Glomerular endothelial cell (primary cell): ENCODE measurements at regions not wholly inside any gene's neighbourhood (a gene's known extent, or its start where the extent isn't known, plus 50 kb on each side); places are given as distances from the start of the nearest gene placed in this dataset.

ENCODE experiments used
- DNase-seq: peaks from one replicate; pipeline ENCODE4 v3.0.0-alpha.2; 2011; ENCODE audit warnings: low read depth, low spot score; ENCODE audit errors: extremely low read depth

DNA sequence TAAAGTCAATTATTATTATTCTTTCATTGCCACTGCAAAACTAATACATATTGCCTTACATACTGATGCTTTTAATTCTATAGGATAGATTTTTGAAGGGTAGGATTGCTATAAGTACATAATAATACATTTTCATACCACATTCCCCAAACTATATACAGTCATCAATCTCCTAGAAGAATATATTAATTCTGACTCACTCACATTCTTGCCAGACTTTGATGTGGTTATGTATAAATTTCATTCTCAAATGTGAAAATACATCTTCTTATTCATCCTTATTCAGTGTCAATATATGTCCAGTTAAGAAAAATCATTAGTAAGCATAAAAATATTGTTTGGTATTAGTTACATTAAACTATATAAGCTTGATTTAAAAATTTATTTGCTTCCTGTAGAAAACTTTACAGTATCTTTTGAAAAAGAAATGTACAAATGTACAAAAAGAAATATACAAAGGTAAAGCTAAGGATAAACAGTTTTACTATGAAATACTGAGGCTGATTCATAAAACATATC lies 458.8 kb upstream of the CNTN5 start:
- DNase-seq, result no peak

DNA sequence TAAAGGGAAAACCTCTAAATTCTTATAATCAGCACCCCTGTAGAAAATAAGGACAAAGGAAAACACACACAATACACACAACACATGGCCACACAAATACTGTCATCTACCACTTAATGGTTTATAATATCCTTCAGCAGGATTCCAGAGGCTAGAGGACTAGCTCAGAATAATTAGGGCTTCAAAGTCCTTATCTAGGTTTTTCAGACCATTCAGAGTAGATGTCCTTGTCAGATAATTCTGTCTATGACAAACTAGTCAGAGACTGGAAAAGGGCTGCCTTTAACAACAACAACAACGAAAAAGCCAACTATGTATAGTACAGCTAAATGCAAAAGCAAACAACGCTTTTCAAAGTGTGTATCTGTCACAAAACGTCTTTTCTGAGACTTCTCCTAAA lies 456.5 kb upstream of the CNTN5 start:
- DNase-seq, result no peak

DNA sequence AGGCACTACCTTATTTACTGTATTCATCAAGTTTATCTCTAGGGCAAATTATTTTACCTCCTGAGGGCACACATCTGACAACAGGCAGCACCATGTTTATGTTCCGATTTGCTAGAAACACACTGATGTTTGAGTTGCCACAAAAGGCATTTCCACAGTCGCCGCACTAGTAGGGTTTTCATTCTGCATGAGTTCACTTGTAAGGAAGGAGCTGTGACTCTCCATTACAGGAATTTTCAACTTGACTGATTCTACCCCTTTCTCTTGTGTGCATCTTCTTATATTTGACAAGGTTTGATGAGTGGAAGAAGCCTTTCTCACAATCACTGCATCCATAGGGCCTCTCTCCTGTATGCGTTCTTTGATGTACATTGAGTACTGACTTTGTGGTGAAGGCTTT lies 455.9 kb upstream of the CNTN5 start:
- DNase-seq, result no peak

DNA sequence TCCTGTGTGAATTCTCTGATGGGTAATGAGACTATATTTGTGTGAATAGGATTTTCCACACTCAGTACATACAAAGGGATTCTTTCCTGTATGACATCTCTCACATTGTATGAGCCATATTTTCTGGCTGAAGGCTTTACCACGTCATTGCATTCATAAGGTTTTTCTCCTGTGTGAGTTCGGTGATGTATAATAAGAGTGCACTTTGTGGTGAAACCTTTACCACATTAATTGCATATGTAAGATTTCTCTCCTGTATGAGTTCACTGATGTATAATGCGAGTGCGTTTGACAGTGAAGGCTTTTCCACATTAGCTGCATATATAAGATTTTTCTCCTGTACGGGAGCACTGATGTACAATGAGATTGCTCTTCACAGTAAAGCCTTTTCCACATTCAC lies 455.4 kb upstream of the CNTN5 start:
- DNase-seq, result no peak

DNA sequence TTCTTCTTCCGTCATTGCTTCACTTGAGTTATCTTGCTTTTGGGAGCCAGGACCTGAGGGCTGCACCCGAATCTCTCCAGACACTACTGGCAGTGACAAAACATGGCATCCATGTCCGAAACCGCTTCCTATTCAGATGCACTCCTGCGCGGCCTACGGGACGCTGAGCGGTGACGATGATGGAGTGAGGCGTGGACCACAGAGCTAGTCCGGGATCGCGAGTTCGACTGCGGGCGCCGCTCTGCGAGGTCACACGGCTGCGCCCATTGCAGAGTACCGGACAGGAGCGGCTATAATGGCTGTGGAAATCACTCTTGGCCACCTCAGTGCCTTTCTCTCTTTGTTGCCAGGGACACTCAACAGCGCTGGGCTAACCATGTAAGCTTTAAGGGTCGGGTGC lies 453.8 kb upstream of the CNTN5 start:
- no peak for DNase-seq

DNA sequence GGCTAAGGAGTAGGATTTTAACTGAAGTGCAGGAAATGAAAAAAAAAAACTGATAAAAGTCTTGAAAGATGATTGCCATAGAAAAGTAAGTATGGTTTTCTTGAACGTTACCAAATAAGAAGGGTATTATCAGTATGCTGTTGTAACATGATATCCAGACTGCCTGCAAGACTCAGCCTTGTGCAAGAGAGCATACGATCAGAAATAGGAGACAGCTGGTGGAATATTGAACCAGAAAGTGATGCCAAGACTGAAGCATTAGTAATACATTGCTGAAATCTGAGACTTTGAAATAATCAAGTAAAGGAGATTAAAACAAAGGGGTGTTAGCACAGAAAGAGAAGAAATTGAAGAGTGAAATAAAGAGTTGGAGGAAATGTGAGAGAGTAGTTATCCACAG lies 452.7 kb upstream of the CNTN5 start:
- no peak for DNase-seq

DNA sequence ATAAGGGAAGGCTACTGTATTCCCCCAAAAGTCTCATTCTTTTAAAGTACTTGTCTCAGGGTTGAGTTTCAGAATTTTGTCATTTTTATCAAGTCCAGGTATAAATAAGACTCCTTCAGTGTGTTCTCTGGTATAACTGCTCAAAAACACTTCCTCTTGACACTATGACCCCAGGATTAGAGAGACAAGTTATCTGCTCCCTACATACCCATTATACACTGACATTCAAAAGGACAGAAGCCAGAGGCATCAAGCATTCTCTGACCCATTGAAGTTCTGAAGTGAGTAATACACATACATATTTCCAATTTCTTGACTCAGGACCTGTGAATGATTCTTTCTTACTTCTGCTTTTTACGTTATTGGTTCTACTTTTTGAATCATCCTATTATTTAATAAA lies 447.8 kb upstream of the CNTN5 start:
- DNase-seq, result no peak

DNA sequence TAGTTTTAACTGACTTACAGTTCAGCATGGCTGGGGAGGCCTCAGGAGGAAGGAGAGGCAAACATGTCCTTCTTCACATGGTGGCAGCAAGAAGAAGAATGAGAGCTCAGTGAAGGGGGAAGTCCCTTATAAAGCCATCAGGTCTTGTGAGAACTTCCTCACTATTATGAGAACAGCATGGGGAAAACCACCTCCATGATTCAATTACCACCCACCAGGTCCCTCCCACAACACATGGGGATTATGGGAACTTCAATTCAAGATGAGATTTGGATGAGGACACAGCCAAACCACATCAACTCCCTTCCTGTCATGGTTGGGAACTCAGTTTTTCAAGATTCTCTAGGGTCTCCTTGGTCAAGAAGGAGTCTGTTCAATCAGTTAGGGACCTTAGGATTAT lies 432.9 kb upstream of the CNTN5 start:
- no peak for DNase-seq

DNA sequence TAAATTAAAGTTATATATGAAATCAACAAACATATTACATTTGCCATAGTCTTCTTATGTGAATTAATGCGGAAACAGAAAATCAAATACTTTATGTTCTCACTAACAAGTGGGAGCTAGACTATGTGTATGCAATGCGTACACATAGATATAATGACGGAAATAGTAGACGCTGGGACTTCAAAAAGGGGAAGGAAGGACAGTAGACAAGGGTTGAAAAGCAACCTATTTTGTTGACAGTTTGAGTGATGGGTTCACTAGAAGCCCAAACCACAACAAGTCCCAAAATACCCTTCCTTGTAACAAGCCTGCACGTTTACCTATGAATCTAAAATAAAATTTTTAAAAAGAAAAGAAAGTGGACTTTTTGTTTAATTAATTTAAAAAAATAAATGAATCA lies 430.8 kb upstream of the CNTN5 start:
- no peak for DNase-seq

DNA sequence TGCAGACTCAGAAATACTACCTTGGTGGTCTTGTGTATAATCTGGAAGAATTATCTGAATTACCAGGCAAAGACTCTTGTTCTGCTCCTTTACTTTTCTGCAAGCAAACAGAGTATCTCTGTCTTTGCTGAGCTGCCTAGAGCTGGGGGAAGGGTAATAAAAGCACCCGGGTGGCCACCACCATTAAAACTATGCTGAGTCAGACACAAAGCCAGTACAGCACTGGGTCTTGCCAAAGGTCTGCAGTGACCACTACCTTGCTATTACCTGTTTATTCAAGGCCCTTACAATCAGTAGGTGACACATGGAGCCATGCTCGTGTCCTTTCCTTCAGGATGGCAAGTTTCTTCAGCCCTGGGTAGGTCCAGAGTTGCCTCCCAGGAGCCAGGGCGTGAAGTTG lies 420.6 kb upstream of the CNTN5 start:
- no peak for DNase-seq

DNA sequence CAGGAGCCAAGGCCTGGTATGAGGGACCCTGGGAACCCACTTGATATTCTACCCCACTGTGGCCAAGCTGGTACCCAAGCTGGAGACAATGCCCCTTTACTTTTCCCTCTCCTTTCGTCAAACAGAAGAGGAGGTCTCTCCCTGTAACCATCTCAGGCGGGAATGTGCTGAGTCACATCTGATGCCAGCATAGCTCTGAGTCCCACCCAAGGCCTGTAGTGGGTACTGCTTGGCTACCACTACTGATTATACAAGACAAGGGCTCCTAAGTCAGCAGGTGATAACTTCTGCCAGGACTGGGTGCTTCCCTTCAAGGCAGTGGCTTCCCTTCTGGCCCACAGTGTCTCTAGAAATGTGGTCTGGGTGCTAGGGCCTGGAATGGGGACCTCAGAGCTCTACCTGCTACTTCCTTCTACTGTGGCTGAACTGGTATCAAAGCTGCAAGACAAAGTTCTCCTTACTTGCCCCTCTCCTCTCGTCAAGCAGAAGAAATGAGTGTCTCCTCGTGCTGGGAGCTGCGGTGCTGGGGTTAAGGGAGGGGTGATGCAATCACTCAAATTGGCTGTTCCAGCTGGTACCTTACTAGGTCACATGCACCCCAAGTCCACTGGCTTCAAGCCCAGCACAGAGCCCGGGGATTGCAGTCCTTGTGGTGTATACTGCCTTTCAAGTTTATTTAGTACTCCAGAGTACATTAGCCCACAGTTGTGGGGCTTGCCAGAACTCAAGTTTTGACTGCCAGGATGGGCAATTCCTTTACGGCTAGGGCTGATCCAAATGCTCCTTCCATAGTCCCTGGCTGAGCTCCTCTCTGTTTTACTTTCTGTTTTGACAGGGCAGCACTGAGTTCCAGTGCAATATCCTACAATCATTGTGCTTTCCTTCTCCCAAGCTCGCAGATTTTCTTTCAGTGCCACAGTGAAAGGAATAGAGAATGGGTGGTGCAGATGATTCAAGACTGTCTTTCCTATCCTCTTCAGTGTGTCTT lies 419.7 kb upstream of the CNTN5 start:
- no peak for DNase-seq

DNA sequence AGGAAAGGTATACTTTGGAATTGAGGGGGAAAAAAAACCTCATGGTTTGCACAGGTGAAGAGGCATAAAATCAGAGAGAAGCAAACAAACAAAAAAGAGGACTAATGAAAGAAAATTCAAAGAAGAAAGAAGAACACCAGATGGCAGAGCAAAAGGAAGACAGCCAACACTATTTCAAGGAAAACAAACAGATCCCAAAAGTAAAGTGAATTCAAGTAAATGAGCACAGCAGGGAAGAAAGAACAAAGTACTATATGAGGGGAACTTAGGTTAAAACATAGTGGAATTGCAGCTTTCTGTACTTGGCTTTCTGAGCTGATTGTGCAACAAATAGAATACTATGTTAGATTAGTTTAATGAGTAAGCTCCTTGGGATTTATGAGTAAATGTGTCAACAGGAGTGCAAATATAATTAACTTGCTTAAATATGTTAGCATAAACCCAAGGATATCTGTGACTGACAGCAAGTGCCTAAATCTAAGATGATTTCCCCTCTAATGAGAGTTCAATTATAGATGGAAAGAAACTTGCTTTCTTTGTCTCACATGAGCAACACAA lies 404.6 kb upstream of the CNTN5 start:
- DNase-seq, result no peak

DNA sequence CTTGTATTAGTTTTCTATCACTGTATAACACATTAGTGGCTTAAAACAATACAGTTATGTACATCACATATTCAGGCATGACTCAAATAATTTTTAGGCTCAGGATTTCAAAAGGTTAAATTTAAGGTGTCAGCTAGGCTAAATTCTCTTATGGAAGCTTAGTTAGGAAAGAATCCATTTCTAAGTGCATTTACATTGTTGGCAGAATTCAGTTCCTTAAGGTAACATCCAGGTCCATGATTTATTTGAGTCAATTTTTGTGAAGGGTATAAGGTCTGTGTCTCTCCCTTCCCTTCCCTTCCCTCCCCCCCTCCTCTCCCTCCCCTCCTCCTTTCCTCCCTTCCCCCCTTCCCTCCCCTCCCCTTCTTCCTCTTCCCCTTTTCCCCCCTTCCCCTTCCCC lies 399.0 kb upstream of the CNTN5 start:
- DNase-seq, result no peak

DNA sequence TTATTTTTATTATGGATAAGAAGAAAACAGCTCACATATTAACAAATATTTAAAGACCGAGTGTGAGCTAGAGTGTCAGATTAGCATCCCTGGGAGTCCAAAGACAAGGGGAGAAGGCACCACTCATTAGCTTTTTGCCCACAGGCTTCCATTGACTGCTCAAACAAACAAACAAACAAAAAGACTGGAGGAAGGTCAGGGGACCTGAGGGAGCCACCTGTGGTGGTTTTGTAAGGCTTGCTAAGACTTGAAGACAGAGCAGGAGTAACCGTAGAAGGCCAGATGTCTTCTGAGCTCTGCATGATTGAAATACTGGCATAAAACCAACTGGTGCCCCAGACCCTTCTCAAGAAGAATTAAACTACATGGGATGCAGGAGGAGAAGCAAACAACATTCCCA lies 395.2 kb upstream of the CNTN5 start:
- no peak for DNase-seq

DNA sequence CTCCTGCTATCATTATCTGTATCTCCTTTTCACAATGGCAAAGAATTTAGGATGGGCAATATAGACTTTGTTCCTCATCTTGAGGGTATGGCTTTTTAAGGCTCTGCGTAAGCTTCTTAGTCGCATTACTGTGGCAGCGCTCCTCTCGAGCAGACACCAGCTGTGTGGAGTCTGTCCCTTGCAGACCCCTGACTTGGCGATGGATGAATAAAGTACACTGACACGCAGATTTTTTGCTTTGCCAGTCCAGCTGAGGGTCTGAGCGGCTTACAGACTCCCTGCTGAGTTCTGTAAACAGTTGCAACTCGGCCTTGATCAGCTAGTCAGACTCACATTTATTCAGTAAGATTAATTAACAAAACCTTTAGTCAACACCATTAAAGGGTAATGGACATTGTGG lies 390.0 kb upstream of the CNTN5 start:
- no peak for DNase-seq

DNA sequence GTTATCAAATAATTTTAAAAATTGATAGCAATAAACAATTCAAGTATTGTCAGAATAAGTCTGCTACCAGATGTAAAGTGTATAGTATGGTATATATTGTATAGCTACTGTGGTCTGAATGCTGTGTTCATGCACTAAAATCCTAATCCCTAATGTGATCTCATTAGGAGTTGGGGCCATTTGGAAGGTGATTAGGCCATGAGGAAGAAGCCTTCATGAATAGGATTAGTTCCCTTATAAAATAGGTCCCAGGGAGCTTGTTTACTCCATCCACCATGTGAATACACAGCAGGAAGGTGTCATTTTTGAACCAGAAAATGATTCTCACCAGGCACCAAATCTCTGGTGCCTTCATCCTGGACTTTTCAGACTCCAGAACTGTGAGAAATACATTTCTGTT lies 363.0 kb upstream of the CNTN5 start:
- no peak for DNase-seq

DNA sequence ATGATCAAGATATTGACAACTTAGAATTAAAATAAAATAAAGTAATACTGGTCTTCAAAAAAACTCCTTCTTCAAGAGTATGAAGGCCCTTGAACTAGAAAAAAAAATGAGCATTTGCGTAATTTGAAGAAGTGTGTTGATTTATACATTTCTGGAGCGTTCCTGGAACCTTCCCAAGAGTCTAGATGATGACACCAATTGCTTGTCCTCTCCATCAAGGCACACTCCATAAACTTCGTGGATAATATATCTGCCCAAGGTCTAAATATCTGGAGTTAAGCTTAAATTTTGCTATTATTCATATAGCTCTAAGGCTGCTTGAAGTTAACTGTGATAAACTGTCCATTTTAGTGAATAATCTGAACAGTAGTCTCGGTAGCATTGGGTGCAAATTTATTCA lies 361.3 kb upstream of the CNTN5 start:
- DNase-seq, result no peak

DNA sequence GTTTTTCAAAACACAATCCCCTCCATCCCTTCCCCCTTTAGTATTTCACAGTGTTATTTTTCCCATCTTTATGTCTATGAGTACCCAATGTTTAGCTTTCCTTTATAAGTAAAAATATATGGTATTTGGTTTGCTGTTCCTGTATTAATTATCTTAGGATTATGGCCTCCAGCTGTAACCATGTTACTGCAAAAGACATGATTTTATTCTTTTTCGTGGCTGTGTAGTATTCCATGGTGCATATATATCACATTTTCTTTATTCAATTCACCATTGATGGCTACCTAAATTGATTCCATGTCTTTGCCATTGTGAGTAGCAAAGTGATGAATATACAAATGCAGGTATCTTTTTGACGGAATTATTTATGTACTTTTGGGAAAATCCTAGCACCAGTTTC lies 346.4 kb upstream of the CNTN5 start:
- no peak for DNase-seq

DNA sequence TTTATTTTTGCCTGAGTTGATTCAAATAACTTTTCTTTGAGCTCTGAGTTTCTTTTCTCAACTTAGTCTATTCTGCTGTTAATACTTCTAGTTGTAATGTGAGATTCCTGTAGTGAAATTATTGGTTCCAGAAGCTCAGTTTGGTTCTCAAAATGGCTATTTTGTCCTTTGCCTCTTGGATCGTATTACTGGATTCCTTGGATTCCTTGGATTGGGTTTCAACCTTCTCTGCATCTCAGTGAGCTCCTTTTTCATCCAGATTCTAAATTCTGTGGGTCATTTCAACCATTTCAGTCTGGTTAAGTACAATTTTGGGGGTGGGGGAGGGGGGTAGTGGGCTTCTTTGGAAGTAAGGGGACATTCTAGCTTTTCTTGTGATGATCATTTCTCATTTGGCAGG lies 341.1 kb upstream of the CNTN5 start:
- no peak for DNase-seq

DNA sequence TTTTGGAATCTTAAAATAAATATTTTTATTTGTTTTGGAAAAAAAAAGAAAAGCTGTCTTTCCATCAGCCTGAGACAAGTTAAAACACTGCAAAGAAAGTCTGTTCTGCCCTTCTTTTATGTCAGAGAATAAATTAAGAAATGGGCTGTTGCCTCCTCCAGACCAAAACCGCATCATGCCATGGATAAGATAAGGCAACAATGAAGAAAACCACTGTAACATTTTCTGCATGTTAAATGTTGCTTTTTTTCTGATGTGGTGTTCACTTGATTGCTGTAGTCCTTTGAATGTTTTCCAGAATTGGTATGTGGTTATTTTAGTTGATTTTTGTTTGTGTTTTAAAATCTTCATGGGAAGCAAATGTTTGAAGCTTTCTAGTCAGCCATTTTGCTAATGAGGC lies 319.2 kb upstream of the CNTN5 start:
- no peak for DNase-seq

DNA sequence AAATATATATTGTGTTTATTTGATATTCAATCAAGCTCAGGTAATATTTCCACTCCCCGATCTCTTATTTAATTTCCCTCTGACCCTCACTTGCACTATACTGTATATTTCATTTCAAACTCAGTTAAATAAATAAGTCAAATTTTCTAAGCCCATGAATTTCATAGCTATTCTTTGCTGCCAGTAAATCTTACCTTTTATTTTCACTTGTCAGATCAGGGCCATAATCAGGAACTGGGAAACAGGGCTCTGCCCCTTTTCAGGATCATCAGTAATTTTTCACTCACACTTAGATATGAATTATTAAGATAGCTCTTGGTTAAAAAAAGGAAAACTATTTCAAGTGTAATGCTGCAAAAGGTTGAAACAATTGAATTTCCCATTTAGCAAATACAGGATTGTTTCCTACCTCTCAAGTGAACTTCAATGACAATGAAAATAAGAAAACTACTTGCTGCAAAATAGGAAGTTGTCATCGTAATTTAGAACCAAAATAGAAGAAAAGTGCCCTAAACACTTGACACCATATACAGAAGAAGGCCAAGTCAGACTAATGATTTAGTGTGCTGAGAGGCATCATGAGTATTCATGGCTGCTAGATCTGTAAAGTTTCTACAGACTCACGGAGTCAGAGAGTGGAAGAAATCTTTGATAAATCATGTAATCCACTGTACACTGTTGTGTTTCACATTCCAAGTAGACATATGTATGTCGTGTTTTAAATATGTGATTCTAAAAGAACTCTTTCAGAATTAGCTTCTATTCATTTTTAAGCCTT lies 316.8 kb upstream of the CNTN5 start:
- no peak for DNase-seq

DNA sequence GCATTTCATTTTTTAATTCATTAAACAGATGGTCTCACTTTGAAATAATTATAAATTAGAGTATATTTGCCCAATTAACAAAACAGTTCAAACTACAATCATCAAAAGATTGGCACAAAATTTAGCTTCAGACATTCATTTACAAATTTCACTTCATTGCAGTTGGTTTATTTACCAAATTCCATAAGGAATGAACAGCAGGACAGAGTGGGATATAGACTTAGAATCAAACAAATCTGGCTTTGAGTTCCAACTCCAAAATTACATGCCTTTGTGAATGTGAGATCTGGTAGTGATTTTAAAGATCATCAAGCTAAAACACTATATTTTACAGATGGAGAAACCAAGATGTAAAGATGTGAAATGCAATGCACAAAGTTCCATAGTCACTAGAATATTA lies 310.7 kb upstream of the CNTN5 start:
- DNase-seq, result no peak
